GM21526 (cell line): ENCODE measurements at regions not wholly inside any gene's neighbourhood (a gene's known extent, or its start where the extent isn't known, plus 50 kb on each side); places are given as distances from the start of the nearest gene placed in this dataset.

Experiments used
- ATAC-seq: cut with Tn5 transposase; IDR thresholded peaks from one replicate; pipeline ENCODE4 v1.9.1; 2021; ENCODE audit warnings: moderate library complexity; ENCODE audit not compliant: unreplicated experiment, low FRiP score

- ATAC-seq = no peak
These were observed 440.9 kb upstream of the CELF4 start for GRCh38 chr18:38006541-38006940.

GRCh38 chr18:37997695-37998094 lies 432.1 kb upstream of the CELF4 start:
- ATAC-seq = no peak

- no peak for ATAC-seq
These were observed 422.3 kb upstream of the CELF4 start for GRCh38 chr18:37987901-37988300.

DNA sequence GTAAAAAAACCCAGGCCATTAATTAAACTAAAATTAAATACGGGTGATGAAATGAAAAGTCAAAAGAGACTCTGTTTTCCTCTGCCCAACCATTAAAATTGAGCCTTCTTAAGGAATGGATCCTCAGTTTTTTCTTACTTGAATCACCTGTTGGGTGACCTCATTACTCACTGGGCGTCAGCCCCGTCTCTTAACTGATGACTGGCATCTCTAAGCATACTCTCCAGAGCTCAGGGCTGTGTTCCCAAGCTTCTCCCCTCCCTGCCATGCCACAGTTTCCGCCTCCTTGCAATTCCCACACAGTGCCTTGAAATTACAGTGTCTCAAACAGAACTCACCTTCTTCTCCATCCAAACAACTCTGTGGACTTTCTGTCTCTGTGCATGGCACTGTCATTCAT lies 421.1 kb upstream of the CELF4 start:
- ATAC-seq = no peak

GRCh38 chr18:37985126-37985525 lies 419.5 kb upstream of the CELF4 start:
- no peak for ATAC-seq

GRCh38 chr18:37980556-37980955 lies 415.0 kb upstream of the CELF4 start:
- no peak for ATAC-seq

DNA sequence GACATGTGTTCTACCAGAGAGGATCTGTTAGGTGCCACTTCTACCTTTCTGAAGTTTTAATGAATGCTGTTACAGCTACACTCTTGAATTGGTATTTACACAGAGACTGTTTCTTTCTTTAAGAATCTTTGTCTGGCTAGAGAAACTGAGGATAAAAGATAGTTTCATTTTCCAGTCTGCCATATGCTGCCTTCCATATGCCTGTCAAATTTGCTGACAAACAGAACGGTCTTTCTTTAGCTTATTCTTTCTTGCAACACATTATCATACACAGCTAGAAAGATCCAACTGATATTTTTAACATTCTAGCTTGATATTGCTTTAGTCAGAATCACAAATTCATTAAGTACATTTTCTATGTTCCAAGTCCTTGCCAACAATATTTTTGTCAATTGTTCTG lies 409.8 kb upstream of the CELF4 start:
- no peak for ATAC-seq

DNA sequence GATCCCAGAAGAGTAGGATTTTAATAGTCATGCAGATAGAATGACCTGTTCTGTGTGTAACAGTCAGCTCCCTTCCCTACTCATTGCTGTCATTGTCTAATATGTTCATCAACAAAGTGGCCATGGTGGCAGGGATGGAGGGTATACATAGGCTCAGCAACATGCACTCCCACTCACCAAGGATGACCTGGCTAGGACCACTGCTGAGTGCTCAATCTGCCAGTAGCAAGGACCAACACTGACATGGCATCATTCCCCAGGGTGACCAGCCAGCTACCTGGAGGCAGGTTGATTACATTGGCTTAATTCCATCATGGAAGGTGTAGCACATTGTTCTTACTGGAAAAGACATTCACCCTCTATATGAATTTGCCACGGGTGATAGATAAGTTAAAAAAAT lies 401.7 kb upstream of the CELF4 start:
- no peak for ATAC-seq

DNA sequence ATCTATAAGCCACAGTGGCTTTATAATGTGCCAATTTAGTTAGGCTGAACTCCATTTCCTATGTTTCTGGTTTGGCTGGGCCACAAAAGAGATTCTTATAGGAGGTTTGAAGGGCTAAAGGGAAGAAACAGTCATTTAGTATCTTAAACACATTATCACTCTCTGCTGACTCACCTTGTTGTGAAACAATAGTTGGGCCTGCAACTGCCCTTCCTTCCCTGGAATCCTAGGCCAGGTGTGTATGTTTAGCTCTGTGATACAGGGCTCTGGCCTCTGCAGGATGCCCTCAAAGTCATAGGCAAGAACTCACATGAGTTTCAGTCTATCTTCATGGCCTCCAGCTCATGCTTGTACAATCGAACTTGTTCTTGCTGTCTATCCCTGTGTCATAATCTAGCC lies 400.0 kb upstream of the CELF4 start:
- ATAC-seq = no peak

DNA sequence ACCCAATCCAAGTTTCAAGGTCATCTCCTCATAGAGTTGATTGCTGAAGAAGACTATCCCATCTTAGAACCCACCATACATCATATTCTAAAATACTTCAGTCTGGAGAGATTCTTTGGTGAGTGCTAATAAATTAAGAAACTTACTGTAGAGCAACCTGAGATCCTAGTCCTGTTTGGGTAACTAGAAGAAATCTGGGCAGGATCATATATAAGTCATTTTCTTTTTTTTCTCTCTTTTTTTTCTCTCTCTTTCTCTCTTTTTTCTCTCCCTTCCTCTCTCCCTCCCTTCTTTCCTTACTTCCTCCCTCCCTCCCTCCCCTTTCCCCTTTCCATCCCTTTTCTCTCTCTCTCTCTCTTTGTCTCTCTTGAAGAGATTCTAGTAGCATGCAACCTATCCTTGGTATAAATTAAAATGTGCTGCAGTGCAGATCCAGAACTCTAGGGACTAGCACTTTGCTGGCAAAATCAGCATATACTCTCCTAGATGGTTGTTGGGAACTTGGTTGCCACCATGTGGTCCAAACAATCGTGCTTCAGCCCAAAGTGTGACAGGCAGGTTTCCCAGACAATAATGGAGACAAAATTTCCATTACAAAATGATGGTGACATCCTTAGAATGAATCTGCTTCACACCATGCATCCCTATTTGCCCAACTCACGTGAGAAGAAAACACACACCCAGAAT lies 399.4 kb upstream of the CELF4 start:
- ATAC-seq = no peak

GRCh38 chr18:37963837-37964236 lies 398.2 kb upstream of the CELF4 start:
- no peak for ATAC-seq

DNA sequence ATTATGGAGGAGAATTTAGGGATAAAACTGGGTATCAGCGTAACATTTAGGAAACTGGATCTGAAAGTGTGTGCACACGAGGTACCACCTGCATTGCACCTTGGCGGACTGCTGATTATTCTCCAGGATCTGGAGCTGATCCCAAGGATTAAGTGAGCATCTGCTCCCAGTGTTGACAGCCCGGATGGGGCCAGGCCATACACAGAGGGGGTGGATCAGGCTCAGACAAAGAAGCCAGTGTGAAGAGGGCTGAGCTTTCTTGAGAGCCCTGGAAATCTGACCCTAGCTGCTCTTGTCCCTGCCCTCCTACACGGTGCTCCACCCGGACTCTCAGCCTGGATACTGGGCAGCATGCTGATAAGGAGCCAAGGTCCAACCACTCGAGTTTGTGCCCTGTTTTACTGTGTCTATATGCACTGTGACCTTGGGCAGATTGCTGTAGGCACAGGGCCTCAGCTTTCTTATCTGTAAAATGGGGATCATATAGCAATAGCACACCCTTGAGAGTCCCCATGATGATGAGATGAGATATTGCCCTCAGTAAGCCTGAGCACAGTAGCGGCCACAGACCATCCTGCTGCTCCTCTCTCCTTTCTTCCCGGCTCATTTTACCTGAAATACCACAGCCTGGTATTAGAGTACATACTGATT lies 396.8 kb upstream of the CELF4 start:
- ATAC-seq = no peak

GRCh38 chr18:37958499-37958898 lies 392.9 kb upstream of the CELF4 start:
- no peak for ATAC-seq

GRCh38 chr18:37956902-37957301 lies 391.3 kb upstream of the CELF4 start:
- no peak for ATAC-seq

GRCh38 chr18:37956020-37956419 lies 390.4 kb upstream of the CELF4 start:
- ATAC-seq = no peak

DNA sequence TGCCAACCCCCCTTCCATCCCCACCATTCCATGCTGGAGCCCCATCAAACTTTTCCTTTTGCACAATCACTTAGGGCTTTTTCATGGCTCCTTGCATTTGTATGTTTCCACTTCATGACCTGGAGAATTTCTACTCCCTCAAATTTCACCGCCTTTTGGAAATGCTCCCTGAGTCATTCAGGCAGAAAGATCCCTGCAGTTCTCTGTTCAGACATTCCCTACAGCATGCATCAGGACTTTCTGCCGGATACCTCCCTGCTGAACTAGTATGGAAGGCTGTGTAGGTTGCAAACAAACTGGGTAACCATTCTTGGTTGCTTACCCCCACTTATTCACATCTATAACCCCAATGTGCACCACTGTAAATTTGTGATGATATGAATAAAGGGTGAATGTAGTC lies 389.6 kb upstream of the CELF4 start:
- no peak for ATAC-seq

DNA sequence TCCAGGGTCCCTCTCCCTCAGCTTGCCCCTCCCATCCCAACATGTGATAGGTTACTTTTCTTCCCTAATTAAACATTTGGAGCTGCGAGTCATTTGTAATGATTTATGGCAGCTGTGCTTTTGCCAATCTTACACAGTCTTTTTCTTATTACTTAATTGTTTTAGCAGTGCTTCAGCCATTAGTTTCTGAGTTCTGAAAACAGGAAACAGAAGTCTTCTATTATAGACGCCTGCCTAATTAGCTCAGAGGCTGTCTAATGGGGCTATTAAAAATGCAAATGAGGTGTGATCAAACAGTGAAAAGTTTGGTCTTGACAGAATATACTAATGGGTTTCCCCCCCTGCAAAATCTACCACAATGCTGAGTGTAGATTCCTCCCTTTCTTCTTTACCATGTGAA lies 388.3 kb upstream of the CELF4 start:
- no peak for ATAC-seq

DNA sequence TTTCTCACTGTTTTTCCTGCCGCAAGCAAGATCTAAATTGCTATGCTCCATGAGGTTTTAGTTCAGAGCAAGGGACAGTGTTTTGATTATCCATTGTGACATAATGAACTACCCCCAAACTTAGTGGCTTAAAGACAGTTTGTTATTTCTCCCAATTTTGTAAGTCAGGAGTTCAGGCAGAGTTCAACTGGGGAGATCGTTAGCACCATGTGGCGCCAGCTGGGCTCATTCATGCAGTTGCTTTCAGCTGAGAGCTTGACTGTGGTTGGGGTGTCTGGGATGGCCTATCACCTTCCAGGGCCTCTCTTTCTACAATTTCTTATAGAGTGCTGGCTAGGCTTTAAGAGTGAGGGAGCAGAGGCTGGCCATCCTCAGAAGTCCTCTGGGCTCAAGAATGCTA lies 382.9 kb upstream of the CELF4 start:
- no peak for ATAC-seq

- no peak for ATAC-seq
These were observed 380.7 kb upstream of the CELF4 start for GRCh38 chr18:37946324-37946723.

DNA sequence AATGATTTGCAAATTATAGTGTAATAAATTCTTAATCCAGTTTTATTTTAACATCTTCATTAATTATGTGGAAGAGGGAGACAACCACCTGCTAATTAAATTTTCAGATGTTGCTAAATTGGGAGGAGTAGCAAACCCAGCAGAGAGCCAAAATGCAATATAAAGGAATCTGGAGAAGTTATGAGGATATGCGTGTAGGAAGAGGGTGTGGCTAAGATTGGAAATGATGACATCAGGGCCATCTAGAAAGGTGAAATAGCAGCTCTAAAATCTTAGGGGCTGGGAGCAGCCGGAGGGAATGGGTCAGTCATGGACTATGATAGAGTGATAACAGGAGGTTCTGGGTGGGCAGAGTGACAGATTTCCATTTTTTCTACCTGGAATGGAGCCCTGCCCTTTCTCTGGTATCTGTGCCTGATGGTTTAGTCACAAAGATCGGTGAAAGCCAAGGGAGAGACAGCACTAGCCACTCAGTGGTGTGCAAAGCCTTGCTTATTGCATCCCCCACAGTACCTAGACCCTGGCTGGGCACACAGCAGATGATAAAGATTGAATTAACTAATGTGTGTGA lies 379.2 kb upstream of the CELF4 start:
- ATAC-seq = no peak

DNA sequence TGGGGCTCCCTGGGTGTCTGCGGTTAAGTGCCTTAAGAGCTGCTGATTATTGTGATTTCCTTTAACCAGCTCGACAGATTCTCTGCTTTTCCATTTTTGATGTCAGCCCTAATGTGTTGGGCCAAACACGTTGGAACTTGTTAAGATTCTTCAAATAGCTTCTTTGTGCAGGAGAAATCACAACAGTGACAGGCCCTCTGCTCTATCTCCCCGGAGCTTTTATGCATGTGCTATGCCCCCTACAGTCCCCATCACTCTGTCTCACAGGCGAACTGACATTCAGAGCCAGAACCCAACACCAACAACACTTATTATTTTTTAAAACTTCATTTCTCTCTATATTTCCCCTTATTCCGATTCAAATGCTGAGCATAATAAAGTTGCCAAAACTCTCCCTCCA lies 371.7 kb upstream of the CELF4 start:
- ATAC-seq = no peak

- no peak for ATAC-seq
These were observed 369.5 kb upstream of the CELF4 start for GRCh38 chr18:37935086-37935485.
